SK-N-SH treated with all-trans-retinoic acid at 6 μM for 48 hours (cell line): ENCODE measurements at regions not wholly inside any gene's neighbourhood (a gene's known extent, or its start where the extent isn't known, plus 50 kb on each side); places are given as distances from the start of the nearest gene placed in this dataset.

Source experiments
- ATAC-seq: fragments of 200-7000 bp; cut with Tn5 transposase; 3 replicates; pipeline ENCODE4 v1.9.1; 2020; ENCODE audit warnings: mild to moderate bottlenecking, moderate library complexity
- ARNTL ChIP-seq: fragments of 450-650 bp; formaldehyde crosslinking; IDR thresholded peaks from 2 replicates; pipeline ENCODE4 v1.5.0; 2020; ENCODE audit warnings: low read depth, mild to moderate bottlenecking, moderate library complexity, borderline replicate concordance
- CREB5 ChIP-seq: fragments of 250-450 bp; sonication (Bioruptor Pico); IDR thresholded peaks from 2 replicates; pipeline ENCODE4 v1.5.1; 2020; ENCODE audit warnings: low read depth, mild to moderate bottlenecking, moderate library complexity
- CSDC2 ChIP-seq: fragments of 250-450 bp; sonication (Bioruptor Pico); IDR thresholded peaks from 2 replicates; pipeline ENCODE4 v1.5.0; 2020; ENCODE audit warnings: mild to moderate bottlenecking, moderate library complexity
- GLIS3 ChIP-seq: fragments of 250-450 bp; sonication (Bioruptor Pico); IDR thresholded peaks from 2 replicates; pipeline ENCODE4 v1.5.0; 2020; ENCODE audit warnings: mild to moderate bottlenecking, moderate library complexity
- ISL1 ChIP-seq: fragments of 250-450 bp; sonication (Bioruptor Pico); IDR thresholded peaks from 2 replicates; pipeline ENCODE4 v2.1.2; 2022; ENCODE audit warnings: mild to moderate bottlenecking, moderate library complexity
- OSR1 ChIP-seq: fragments of 250-450 bp; sonication (Bioruptor Pico); IDR thresholded peaks from 2 replicates; pipeline ENCODE4 v1.8.0; 2022; ENCODE audit warnings: moderate library complexity, mild to moderate bottlenecking, inconsistent platforms
- PPARA ChIP-seq: fragments of 250-450 bp; sonication (Bioruptor Pico); IDR thresholded peaks from 2 replicates; pipeline ENCODE4 v1.5.0; 2020; ENCODE audit warnings: mild to moderate bottlenecking, borderline replicate concordance
- RARB ChIP-seq: fragments of 250-450 bp; sonication (Bioruptor Pico); IDR thresholded peaks from 2 replicates; pipeline ENCODE4 v1.8.0; 2021; ENCODE audit warnings: mild to moderate bottlenecking, moderate library complexity
- TCF4 ChIP-seq: fragments of 250-450 bp; sonication (Bioruptor Pico); IDR thresholded peaks from 2 replicates; pipeline ENCODE4 v1.8.0; 2021; ENCODE audit warnings: mild to moderate bottlenecking, moderate library complexity, borderline replicate concordance
- TOX ChIP-seq: fragments of 250-450 bp; sonication (Bioruptor Pico); IDR thresholded peaks from 2 replicates; pipeline ENCODE4 v1.8.0; 2021; ENCODE audit warnings: mild to moderate bottlenecking, moderate library complexity, borderline replicate concordance
- TSHZ2 ChIP-seq: fragments of 250-450 bp; sonication (Bioruptor Pico); IDR thresholded peaks from 2 replicates; pipeline ENCODE4 v1.5.0; 2020; ENCODE audit warnings: mild to moderate bottlenecking, moderate library complexity
- ZC3H10 ChIP-seq: fragments of 250-450 bp; sonication (Bioruptor Pico); IDR thresholded peaks from 2 replicates; pipeline ENCODE4 v1.5.1; 2021; ENCODE audit warnings: mild to moderate bottlenecking, moderate library complexity
- ZFP3 ChIP-seq: fragments of 250-450 bp; sonication (Bioruptor Pico); IDR thresholded peaks from 2 replicates; pipeline ENCODE4 v1.5.0; 2020; ENCODE audit warnings: mild to moderate bottlenecking, moderate library complexity
- ZFP30 ChIP-seq: fragments of 450-650 bp; formaldehyde crosslinking; IDR thresholded peaks from 2 replicates; pipeline ENCODE4 v1.5.0; 2022; ENCODE audit warnings: mild to moderate bottlenecking, moderate library complexity
- ZNF565 ChIP-seq: fragments of 450-650 bp; formaldehyde crosslinking; conservative IDR thresholded peaks from 2 replicates; pipeline ENCODE4 v1.5.0; 2020; ENCODE audit warnings: low read depth, mild to moderate bottlenecking, moderate library complexity
- ZNF70 ChIP-seq: fragments of 450-650 bp; formaldehyde crosslinking; IDR thresholded peaks from 2 replicates; pipeline ENCODE4 v1.5.0; 2020; ENCODE audit warnings: mild to moderate bottlenecking, moderate library complexity
- ZNF8 ChIP-seq: fragments of 450-650 bp; formaldehyde crosslinking; IDR thresholded peaks from 2 replicates; pipeline ENCODE4 v1.5.0; 2020; ENCODE audit warnings: mild to moderate bottlenecking, moderate library complexity
- TF ChIP-seq, protein P1 (sequence below): fragments of 250-450 bp; sonication (Bioruptor Pico); IDR thresholded peaks from 2 replicates; pipeline ENCODE4 v1.8.0; 2021; ENCODE audit warnings: low read depth, mild to moderate bottlenecking, moderate library complexity, borderline replicate concordance
- TF ChIP-seq, protein P2 (sequence below): fragments of 250-450 bp; sonication (Bioruptor Pico); IDR thresholded peaks from 2 replicates; pipeline ENCODE4 v1.8.0; 2020; ENCODE audit warnings: mild to moderate bottlenecking, moderate library complexity, borderline replicate concordance

- no peak for TF ChIP-seq ARNTL
- TF ChIP-seq ISL1 (CRISPR knock-in tag), result no peak
- no peak for TF ChIP-seq ZFP3 (CRISPR knock-in tag)
- TF ChIP-seq OSR1 (CRISPR knock-in tag), result no peak
- no peak for TF ChIP-seq CSDC2 (CRISPR knock-in tag)
- no peak for TF ChIP-seq GLIS3 (CRISPR knock-in tag)
- TF ChIP-seq ZNF565 (CRISPR knock-in tag), result no peak
- no peak for TF ChIP-seq TSHZ2 (CRISPR knock-in tag)
- no peak for TF ChIP-seq RARB (CRISPR knock-in tag)
- TF ChIP-seq, protein P1, sequence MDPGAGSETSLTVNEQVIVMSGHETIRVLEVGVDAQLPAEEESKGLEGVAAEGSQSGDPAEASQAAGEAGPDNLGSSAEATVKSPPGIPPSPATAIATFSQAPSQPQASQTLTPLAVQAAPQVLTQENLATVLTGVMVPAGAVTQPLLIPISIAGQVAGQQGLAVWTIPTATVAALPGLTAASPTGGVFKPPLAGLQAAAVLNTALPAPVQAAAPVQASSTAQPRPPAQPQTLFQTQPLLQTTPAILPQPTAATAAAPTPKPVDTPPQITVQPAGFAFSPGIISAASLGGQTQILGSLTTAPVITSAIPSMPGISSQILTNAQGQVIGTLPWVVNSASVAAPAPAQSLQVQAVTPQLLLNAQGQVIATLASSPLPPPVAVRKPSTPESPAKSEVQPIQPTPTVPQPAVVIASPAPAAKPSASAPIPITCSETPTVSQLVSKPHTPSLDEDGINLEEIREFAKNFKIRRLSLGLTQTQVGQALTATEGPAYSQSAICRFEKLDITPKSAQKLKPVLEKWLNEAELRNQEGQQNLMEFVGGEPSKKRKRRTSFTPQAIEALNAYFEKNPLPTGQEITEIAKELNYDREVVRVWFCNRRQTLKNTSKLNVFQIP (CRISPR knock-in tag), result no peak
- TF ChIP-seq ZNF8 (CRISPR knock-in tag), result no peak
- no peak for TF ChIP-seq PPARA
- no peak for TF ChIP-seq TOX (CRISPR knock-in tag)
- TF ChIP-seq ZFP30 (CRISPR knock-in tag), result no peak
These were observed 154.7 kb downstream of the BEND2 start for GRCh38 chrX:18065956-18066355.

GRCh38 chrX:18051690-18052089 is 169.0 kb downstream of the BEND2 start:
- no peak for TF ChIP-seq ZNF565 (CRISPR knock-in tag)
- TF ChIP-seq, all 23 proteins: peak for 0
- ATAC-seq, result no peak

More at GRCh38 chrX:18065956-18066355, 154.7 kb downstream of the BEND2 start:
- no peak for ATAC-seq

DNA sequence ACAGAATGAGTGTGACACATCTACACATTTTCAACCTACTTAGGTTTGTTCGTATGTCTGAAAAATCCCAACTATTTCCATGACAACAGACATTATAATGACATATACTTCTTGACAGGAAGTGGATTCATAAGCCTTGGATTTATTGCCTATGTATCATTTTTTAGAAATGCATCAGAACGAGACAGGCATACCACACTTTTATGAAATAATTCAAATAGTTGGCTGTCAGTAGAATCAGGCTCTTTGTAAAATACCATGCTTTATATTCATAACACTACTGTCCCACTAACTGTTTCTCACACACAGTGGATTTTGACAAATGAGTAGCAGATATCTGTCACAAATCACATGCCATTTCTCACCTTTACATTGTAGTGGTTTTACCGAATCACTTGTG is 173.2 kb downstream of the BEND2 start:
- no peak for ATAC-seq
- TF ChIP-seq ZFP3 (CRISPR knock-in tag) (no peak), TOX (CRISPR knock-in tag) (no peak), PPARA (no peak), GLIS3 (CRISPR knock-in tag) (no peak), ZC3H10 (CRISPR knock-in tag) (no peak), ZNF70 (CRISPR knock-in tag) (no peak), RARB (CRISPR knock-in tag) (no peak), ZNF8 (CRISPR knock-in tag) (no peak)

- ATAC-seq, result no peak
These were observed 175.2 kb downstream of the BEND2 start for GRCh38 chrX:18045436-18045835.

More at GRCh38 chrX:18045436-18045835, 175.2 kb downstream of the BEND2 start:
- no peak for TF ChIP-seq CREB5
- no peak for TF ChIP-seq GLIS3 (CRISPR knock-in tag)
- TF ChIP-seq ARNTL, result no peak
- TF ChIP-seq ZFP3 (CRISPR knock-in tag), result no peak
- no peak for TF ChIP-seq TCF4 (CRISPR knock-in tag)
- no peak for TF ChIP-seq ZC3H10 (CRISPR knock-in tag)
- TF ChIP-seq, protein P2, sequence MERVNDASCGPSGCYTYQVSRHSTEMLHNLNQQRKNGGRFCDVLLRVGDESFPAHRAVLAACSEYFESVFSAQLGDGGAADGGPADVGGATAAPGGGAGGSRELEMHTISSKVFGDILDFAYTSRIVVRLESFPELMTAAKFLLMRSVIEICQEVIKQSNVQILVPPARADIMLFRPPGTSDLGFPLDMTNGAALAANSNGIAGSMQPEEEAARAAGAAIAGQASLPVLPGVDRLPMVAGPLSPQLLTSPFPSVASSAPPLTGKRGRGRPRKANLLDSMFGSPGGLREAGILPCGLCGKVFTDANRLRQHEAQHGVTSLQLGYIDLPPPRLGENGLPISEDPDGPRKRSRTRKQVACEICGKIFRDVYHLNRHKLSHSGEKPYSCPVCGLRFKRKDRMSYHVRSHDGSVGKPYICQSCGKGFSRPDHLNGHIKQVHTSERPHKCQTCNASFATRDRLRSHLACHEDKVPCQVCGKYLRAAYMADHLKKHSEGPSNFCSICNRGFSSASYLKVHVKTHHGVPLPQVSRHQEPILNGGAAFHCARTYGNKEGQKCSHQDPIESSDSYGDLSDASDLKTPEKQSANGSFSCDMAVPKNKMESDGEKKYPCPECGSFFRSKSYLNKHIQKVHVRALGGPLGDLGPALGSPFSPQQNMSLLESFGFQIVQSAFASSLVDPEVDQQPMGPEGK (CRISPR knock-in tag), result no peak
- TF ChIP-seq ZFP30 (CRISPR knock-in tag), result no peak
- TF ChIP-seq TSHZ2 (CRISPR knock-in tag), result no peak
- no peak for TF ChIP-seq ZNF8 (CRISPR knock-in tag)
- TF ChIP-seq PPARA, result no peak
- no peak for TF ChIP-seq ISL1 (CRISPR knock-in tag)
- TF ChIP-seq, protein P1 (CRISPR knock-in tag), result no peak
